KMS-11 (cell line): ENCODE measurements at regions not wholly inside any gene's neighbourhood (a gene's known extent, or its start where the extent isn't known, plus 50 kb on each side); places are given as distances from the start of the nearest gene placed in this dataset.

Source experiments
- H2AFZ ChIP-seq: fragments of 200-600 bp; sonication (generic); 2 replicates; pipeline ENCODE4 v1.6.1; 2016; ENCODE audit warnings: antibody characterized with exemption, mixed run types, low read depth
- H3K27ac ChIP-seq: fragments of 200-600 bp; sonication (generic); 2 replicates; pipeline ENCODE4 v1.6.1; 2016; ENCODE audit warnings: mild to moderate bottlenecking, mixed run types
- H3K27me3 ChIP-seq: fragments of 200-600 bp; sonication (generic); 2 replicates; pipeline ENCODE4 v1.6.1; 2017; ENCODE audit warnings: mild to moderate bottlenecking, low read depth, mixed run types, moderate library complexity; ENCODE audit not compliant: insufficient read depth
- H3K36me3 ChIP-seq: fragments of 200-600 bp; sonication (generic); 2 replicates; pipeline ENCODE4 v1.6.1; 2017; ENCODE audit warnings: mild to moderate bottlenecking, mixed run types; ENCODE audit not compliant: insufficient read depth
- H3K4me1 ChIP-seq: fragments of 200-600 bp; sonication (generic); 2 replicates; pipeline ENCODE4 v1.6.1; 2016; ENCODE audit warnings: mild to moderate bottlenecking, low read depth, mixed run types; ENCODE audit not compliant: poor library complexity, severe bottlenecking
- H3K4me2 ChIP-seq: fragments of 200-600 bp; sonication (generic); 2 replicates; pipeline ENCODE4 v1.7.0; 2016; ENCODE audit warnings: mild to moderate bottlenecking, mixed run types
- H3K4me3 ChIP-seq: fragments of 200-600 bp; sonication (generic); IDR thresholded peaks from 2 replicates; pipeline ENCODE4 v1.6.1; 2017; ENCODE audit warnings: low read depth, low read length, mixed read lengths; ENCODE audit not compliant: insufficient read depth
- H3K79me2 ChIP-seq: fragments of 200-600 bp; sonication (generic); 2 replicates; pipeline ENCODE4 v1.6.1; 2016; ENCODE audit warnings: low read depth, mixed run types; ENCODE audit not compliant: insufficient read depth
- H3K9ac ChIP-seq: fragments of 200-600 bp; sonication (generic); 2 replicates; pipeline ENCODE4 v1.6.1; 2016; ENCODE audit warnings: mild to moderate bottlenecking, mixed run types
- H4K20me1 ChIP-seq: fragments of 200-600 bp; sonication (generic); 2 replicates; pipeline ENCODE4 v1.6.1; 2016; ENCODE audit warnings: mild to moderate bottlenecking, mixed run types; ENCODE audit not compliant: insufficient read depth
- TF ChIP-seq, protein P1 (sequence below): fragments of 200-600 bp; sonication (generic); conservative IDR thresholded peaks from 2 replicates; pipeline ENCODE4 v1.6.1; 2017; ENCODE audit warnings: low read depth, mild to moderate bottlenecking, antibody characterized with exemption, low read length, moderate library complexity, mixed read lengths

DNA sequence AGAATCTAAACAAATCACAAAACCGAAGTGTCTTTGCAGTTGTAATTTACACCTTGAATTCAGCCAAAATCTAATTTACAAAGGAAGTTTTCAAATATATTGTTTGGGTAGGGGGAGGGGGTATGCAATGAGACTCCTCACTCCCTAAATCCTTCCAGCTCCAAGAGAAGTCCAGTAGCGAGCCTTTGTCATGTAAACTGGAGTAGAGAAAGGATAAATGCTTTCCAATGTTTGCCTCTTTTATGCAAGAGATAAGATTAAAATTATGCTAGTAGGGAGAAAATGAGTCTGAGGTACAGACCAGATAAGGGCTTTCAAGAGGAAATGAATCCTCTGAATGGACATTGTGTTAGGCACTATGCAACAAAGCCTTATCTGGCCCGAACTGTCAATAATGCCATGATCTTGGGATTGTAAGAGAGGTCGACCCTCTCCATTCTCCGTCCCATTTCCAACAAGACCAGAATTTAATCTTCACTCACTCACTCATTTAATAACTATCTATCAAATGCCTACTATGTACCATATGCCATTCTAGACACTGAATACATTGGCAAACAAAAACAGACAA, 199.2 kb downstream of the LACC1 start:
- Histone ChIP-seq H3K27ac (no peak overlapping the region), H3K4me3 (no peak overlapping the region), H3K4me1 (no peaks in the 10 kb centered on the region), H3K27me3 (no peaks in the 10 kb centered on the region), H3K4me2 (no peak overlapping the region), H3K79me2 (no peaks in the 10 kb centered on the region), H2AFZ (no peak overlapping the region), H3K9ac (no peak overlapping the region), H4K20me1 (no peaks in the 10 kb centered on the region), H3K36me3 (no peaks in the 10 kb centered on the region)
- TF ChIP-seq, protein P1, sequence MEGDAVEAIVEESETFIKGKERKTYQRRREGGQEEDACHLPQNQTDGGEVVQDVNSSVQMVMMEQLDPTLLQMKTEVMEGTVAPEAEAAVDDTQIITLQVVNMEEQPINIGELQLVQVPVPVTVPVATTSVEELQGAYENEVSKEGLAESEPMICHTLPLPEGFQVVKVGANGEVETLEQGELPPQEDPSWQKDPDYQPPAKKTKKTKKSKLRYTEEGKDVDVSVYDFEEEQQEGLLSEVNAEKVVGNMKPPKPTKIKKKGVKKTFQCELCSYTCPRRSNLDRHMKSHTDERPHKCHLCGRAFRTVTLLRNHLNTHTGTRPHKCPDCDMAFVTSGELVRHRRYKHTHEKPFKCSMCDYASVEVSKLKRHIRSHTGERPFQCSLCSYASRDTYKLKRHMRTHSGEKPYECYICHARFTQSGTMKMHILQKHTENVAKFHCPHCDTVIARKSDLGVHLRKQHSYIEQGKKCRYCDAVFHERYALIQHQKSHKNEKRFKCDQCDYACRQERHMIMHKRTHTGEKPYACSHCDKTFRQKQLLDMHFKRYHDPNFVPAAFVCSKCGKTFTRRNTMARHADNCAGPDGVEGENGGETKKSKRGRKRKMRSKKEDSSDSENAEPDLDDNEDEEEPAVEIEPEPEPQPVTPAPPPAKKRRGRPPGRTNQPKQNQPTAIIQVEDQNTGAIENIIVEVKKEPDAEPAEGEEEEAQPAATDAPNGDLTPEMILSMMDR = no peak

DNA sequence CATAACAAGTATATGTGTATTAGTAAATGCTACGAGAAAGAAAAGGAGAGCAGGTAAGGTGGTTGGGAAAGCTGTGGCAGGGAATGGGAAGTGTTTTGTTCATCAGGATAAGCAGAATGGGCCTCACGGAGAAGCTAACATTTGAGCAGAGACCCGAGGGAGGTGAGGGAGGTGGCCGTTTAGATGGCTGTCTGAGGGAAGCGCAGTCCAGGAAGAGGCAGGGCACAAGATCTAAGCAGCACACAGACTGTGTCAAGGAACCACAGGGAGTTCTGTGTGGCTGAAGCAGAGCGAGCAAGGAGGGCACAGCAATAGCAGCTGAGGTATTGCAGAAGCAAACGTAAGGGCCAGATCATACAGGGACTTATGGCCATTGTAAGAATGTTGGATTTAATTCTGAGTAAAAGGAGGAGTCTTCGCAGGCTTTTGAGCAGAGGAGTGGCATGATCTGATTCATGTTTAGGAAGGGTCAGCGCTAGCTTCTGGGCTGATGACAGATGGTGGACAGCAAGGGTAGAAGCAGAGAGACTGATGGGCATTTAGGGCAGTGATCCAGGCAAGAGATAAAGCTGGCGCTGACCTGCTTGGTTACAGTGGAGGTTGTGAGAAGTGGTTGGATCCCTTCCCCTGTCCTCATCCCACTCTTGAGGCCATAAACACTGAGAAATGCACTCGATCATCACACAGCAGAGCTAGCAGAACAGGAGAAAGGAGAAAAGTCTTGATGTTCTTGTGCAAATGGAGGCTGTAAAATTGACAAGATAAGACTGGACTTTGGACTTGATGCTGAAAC, 199.9 kb downstream of the LACC1 start:
- Histone ChIP-seq H2AFZ (no peak overlapping the region), H3K36me3 (no peaks in the 10 kb centered on the region), H3K4me2 (no peak overlapping the region), H3K79me2 (no peaks in the 10 kb centered on the region), H4K20me1 (no peaks in the 10 kb centered on the region), H3K27me3 (no peaks in the 10 kb centered on the region), H3K4me1 (no peaks in the 10 kb centered on the region), H3K9ac (no peak overlapping the region), H3K4me3 (no peak overlapping the region), H3K27ac (no peak overlapping the region)
- TF ChIP-seq, protein P1 = no peak

DNA sequence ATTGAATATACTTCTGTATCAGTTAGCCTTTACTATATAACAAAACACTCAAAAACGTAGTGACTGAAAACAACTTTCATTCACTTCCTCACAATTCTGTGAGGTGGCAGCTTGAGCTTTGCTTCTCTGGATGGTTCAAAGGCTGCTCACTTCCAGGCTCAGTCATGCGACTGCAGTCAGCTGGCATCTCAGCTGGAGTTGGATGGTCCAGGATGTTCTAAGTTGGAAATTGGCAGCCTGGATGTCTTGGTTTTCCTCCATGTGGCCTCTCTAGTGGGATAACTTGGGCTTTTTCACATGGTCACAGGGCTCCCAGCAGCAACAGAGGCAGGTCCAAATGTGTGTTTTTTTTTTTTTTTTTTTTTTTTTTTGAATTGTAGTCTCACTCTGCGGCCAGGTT, 204.4 kb downstream of the LACC1 start:
- no peaks in the 10 kb centered on the region for H3K36me3 ChIP-seq
- H3K79me2 ChIP-seq = no peaks in the 10 kb centered on the region
- H3K4me3 ChIP-seq = no peak overlapping the region
- H3K9ac ChIP-seq = no peak overlapping the region
- H2AFZ ChIP-seq = no peak overlapping the region
- no peaks in the 10 kb centered on the region for H4K20me1 ChIP-seq
- H3K27me3 ChIP-seq = no peaks in the 10 kb centered on the region
- H3K4me1 ChIP-seq = peaks cover 11% of the 10 kb centered on the region
- H3K27ac ChIP-seq = no peak overlapping the region
- no peak overlapping the region for H3K4me2 ChIP-seq
- TF ChIP-seq, protein P1 = no peak

DNA sequence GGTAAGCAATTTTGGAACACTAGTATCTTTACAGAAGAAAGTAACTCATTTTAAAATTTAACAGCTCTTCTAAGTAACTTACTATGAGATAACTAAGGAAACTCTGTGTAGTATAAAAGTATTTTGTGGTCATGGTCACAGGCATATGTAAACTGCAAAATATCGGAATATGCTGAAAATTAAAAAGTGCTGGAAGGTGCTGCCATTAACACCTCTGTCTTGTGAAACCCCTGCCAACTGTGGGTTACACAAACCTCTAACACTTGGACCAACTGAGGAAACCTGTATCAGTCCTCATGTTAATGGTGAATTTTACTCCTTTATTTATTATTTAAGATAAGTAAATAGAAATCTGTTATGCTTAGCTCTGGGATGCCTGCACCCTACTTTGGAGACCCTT, 206.7 kb downstream of the LACC1 start:
- peaks cover 31% of the 10 kb centered on the region for H3K4me1 ChIP-seq
- no peak overlapping the region for H3K27ac ChIP-seq
- no peak overlapping the region for H3K4me2 ChIP-seq
- H3K4me3 ChIP-seq = no peak overlapping the region
- H3K79me2 ChIP-seq = no peaks in the 10 kb centered on the region
- H3K27me3 ChIP-seq = no peaks in the 10 kb centered on the region
- H2AFZ ChIP-seq = no peak overlapping the region
- TF ChIP-seq, protein P1 = no peak
- H4K20me1 ChIP-seq = no peaks in the 10 kb centered on the region
- H3K9ac ChIP-seq = no peak overlapping the region
- H3K36me3 ChIP-seq = no peaks in the 10 kb centered on the region
